HepG2 (cell line): ENCODE measurements at regions not wholly inside any gene's neighbourhood (a gene's known extent, or its start where the extent isn't known, plus 50 kb on each side); places are given as distances from the start of the nearest gene placed in this dataset.
"Not testable (repeated sequence)": the region's sequence is repeated elsewhere in the genome, so short reads cannot be mapped to it uniquely, and the experiment has no call there.

ENCODE experiments used
- ATAC-seq: fragments of 200-7000 bp; cut with Tn5 transposase; 3 replicates; pipeline ENCODE4 v1.9.1; 2020; ENCODE audit warnings: mild to moderate bottlenecking, moderate library complexity
- BruUV-seq: library from RNA; stranded (reverse); fragments of 400-500 nt; replicated peaks from 2 replicates; lab custom pipeline; 2021; lab: Mats Ljungman, UMichigan
- CTCF ChIA-PET: fragments of 300-600 bp; formaldehyde crosslinking; extraction: SDS; loops from one replicate; lab custom pipeline; 2021; ENCODE audit warnings: low total read pairs, inconsistent platforms, low intra/inter-chr PET ratio; lab: Yijun Ruan, JAX
- POLR2A ChIA-PET: fragments of 350-600 bp; sonication (Branson Sonifier 250); formaldehyde crosslinking; loops from one replicate; lab custom pipeline; 2020; ENCODE audit warnings: antibody characterized with exemption, inconsistent platforms; lab: Yijun Ruan, JAX
- DNase-seq: peaks from one replicate; pipeline ENCODE4 v3.0.0-alpha.2; 2015; ENCODE audit warnings: low spot score
- FAIRE-seq: peaks from 3 replicates; lab custom pipeline; 2011; peaks lifted over from hg19 to GRCh38; lab: Jason Lieb, UNC
- H2AFZ ChIP-seq: one replicate; pipeline ENCODE4 v1.6.1; 2011; ENCODE audit warnings: low read length, inconsistent platforms
- H3K27ac ChIP-seq: fragments of 300-600 bp; 3 replicates; pipeline ENCODE4 v1.8.0; 2011; ENCODE audit warnings: mixed run types, mild to moderate bottlenecking, mixed read lengths, low read length, inconsistent platforms; ENCODE audit not compliant: insufficient read depth; ENCODE audit errors: extremely low read length
- H3K27me3 ChIP-seq, 2 experiments: fragments of 200-600 bp in 1 of 2; 2 replicates in 1 of 2; 3 replicates in 1 of 2; pipeline versions ENCODE4 v1.6.0 to v1.8.0; 2011; ENCODE audit warnings: low read length in 2 of 2, mild to moderate bottlenecking in 2 of 2, moderate library complexity in 2 of 2, inconsistent platforms in 1 of 2; ENCODE audit not compliant: insufficient read depth in 2 of 2, control insufficient read depth in 1 of 2
- H3K36me3 ChIP-seq, 2 experiments: fragments of 200-600 bp in 1 of 2; replicated peaks in 1 of 2; 2 replicates in 1 of 2; 3 replicates in 1 of 2; pipeline versions ENCODE4 v1.5.1 to v1.8.0; 2011; ENCODE audit warnings: low read length in 2 of 2, inconsistent platforms in 1 of 2; ENCODE audit not compliant: insufficient read depth in 2 of 2, control insufficient read depth in 1 of 2
- H3K4me1 ChIP-seq: 2 replicates; pipeline ENCODE4 v1.5.1; 2012; ENCODE audit warnings: low read length, inconsistent platforms; ENCODE audit not compliant: insufficient read depth
- H3K4me2 ChIP-seq: 2 replicates; pipeline ENCODE4 v1.6.0; 2011; ENCODE audit warnings: low read depth, low read length, inconsistent platforms
- H3K4me3 ChIP-seq, 3 experiments: fragments of 200-600 bp in 1 of 3; sonication (generic), shearing (Covaris generic) in 1 of 3; replicated peaks in 1 of 3; 2 replicates each; pipeline ENCODE4 v1.5.1; 2011 to 2016; ENCODE audit warnings: low read length in 3 of 3, inconsistent platforms in 2 of 3, low read depth in 2 of 3, mild to moderate bottlenecking in 2 of 3, control low read depth in 1 of 3, mixed read lengths in 1 of 3; ENCODE audit not compliant: insufficient read depth in 1 of 3
- H3K79me2 ChIP-seq: one replicate; pipeline ENCODE4 v1.6.1; 2011; ENCODE audit warnings: low read length, inconsistent platforms; ENCODE audit not compliant: insufficient read depth
- H3K9ac ChIP-seq: 2 replicates; pipeline ENCODE4 v1.6.0; 2011; ENCODE audit warnings: mild to moderate bottlenecking, low read depth, low read length, inconsistent platforms; ENCODE audit not compliant: insufficient read depth
- H3K9me3 ChIP-seq: 2 replicates; pipeline ENCODE4 v1.5.1; 2012; ENCODE audit warnings: mild to moderate bottlenecking, low read length
- H4K20me1 ChIP-seq: 2 replicates; pipeline ENCODE4 v1.6.0; 2011; ENCODE audit warnings: inconsistent platforms, mild to moderate bottlenecking, low read length, moderate library complexity; ENCODE audit not compliant: insufficient read depth
- WGBS: methylation state at CpG from one replicate; pipeline ENCODE4 v1.1.6; 2017; ENCODE audit warnings: low lambda C conversion rate; 5-methylcytosine and 5-hydroxymethylcytosine counted together
- in situ Hi-C: cut with HindIII; loops from 2 replicates; pipeline ENCODE4 v1.10.0; 2017; ENCODE audit warnings: low pct_unique_long_range_greater_than_20kb; ENCODE audit not compliant: extremely low pct_ligation_motif_present
- intact Hi-C: fragments of 100-400 bp; cut with micrococcal nuclease; formaldehyde crosslinking; loops from one replicate; pipeline ENCODE4 v1.10.0; 2022; ENCODE audit not compliant: unreplicated experiment

DNA sequence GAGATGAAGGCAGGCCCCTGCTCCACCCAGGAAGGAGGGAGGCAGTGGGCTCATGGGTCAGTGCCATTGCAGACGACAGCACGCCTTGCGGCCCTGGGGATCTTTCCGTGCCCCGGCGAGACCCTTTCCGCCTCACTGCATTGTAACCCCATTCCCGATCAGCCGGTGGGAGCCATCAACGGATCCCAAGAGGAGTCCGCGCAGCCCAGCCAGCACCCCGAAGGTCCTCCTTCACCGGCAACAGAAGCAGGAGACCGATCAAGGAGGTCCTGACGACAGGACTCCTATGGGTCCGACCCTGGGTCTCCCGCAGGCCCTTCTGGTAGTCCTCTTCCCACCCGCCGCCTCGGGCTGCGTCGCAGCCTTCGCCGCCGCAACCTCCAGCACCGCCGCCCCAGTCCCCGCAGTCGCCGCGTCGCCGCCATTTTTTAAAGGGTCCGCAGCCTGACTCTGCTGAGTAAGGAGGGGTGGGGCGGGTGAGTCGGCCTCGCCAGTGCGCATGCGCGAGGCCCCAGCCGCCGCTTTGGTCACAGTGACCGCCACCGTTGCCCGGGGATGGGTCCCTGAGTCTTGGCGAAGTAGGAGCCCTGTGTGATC, 1417.0 kb upstream of the PCDH10 start:
- H3K27ac ChIP-seq, H3K4me1 ChIP-seq, H3K4me2 ChIP-seq, H3K79me2 ChIP-seq, ATAC-seq, in situ Hi-C loops, CTCF ChIA-PET, H3K36me3 ChIP-seq, intact Hi-C loops, H3K27me3 ChIP-seq, H2AFZ ChIP-seq, H4K20me1 ChIP-seq, FAIRE-seq, H3K9ac ChIP-seq, H3K4me3 ChIP-seq, H3K9me3 ChIP-seq, DNase-seq, POLR2A ChIA-PET, BruUV-seq: not testable (repeated sequence)
- 85% methylated on average over 25 of the region's 47 CpGs for WGBS

DNA sequence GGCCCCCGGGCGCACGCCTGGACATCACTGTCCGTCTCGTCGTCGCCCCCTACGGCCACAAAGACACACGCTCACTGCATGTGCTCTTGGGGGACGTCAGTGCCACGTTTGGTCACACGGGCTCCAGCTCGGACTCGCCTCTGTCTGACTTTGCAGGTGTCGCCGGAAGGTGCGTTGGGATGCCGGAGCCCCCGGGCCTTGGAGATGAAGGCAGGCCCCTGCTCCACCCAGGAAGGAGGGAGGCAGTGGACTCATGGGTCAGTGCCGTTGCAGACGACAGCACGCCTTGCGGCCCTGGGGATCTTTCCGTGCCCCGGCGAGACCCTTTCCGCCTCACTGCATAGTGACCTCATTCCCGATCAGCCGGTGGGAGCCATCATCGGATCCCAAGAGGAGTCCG, 1414.8 kb upstream of the PCDH10 start:
- H3K4me1 ChIP-seq, H4K20me1 ChIP-seq, in situ Hi-C loops, intact Hi-C loops, ATAC-seq, H3K36me3 ChIP-seq, CTCF ChIA-PET, H3K27ac ChIP-seq, H3K79me2 ChIP-seq, BruUV-seq, DNase-seq, H3K4me2 ChIP-seq, H2AFZ ChIP-seq, H3K4me3 ChIP-seq, POLR2A ChIA-PET, FAIRE-seq, H3K9ac ChIP-seq, H3K9me3 ChIP-seq, H3K27me3 ChIP-seq: not testable (repeated sequence)
- WGBS: 80% methylated on average over 1 of the region's 31 CpGs

- BruUV-seq, DNase-seq, intact Hi-C loops: not testable (repeated sequence)
Measured at GRCh38 chr4:131734851-131735385, 1414.2 kb upstream of the PCDH10 start.

DNA sequence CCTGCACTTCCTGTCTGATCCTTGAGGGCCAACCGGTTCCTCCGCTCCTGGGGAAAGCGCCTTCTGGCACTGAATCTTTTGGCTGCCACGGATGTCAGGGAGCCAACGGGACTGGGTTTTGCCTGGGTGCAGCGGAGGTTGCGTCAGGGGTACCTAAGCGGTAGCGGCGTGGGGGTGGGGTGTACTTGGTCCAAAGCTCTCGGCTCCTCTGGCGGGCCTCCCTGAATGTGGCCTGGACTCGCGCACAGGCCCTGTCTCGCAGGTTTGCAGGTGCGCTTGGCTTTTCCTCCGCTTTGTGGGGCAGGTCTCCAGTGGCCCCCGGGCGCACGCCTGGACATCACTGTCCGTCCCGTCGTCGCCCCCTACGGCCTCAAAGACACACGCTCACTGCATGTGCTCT, 1410.1 kb upstream of the PCDH10 start:
- intact Hi-C loops, H3K9ac ChIP-seq, H3K4me1 ChIP-seq, H3K4me2 ChIP-seq, H3K27me3 ChIP-seq, H2AFZ ChIP-seq, POLR2A ChIA-PET, CTCF ChIA-PET, H3K9me3 ChIP-seq, DNase-seq, H3K27ac ChIP-seq, H3K4me3 ChIP-seq, BruUV-seq, FAIRE-seq, H4K20me1 ChIP-seq, H3K79me2 ChIP-seq, ATAC-seq, in situ Hi-C loops, H3K36me3 ChIP-seq: not testable (repeated sequence)
- WGBS: no CpG with 5 or more reads among the region's 26 CpGs

More at GRCh38 chr4:131734851-131735385, 1414.2 kb upstream of the PCDH10 start:
- H2AFZ ChIP-seq, H3K9me3 ChIP-seq, H3K9ac ChIP-seq, H3K4me3 ChIP-seq, H3K4me1 ChIP-seq, in situ Hi-C loops, POLR2A ChIA-PET, ATAC-seq, CTCF ChIA-PET, H3K4me2 ChIP-seq, H4K20me1 ChIP-seq, H3K79me2 ChIP-seq, H3K36me3 ChIP-seq, FAIRE-seq, H3K27ac ChIP-seq, H3K27me3 ChIP-seq: not testable (repeated sequence)
- 82% methylated on average over 16 of the region's 51 CpGs for WGBS
